ENCODE measurements at regions not wholly inside any gene's neighbourhood (a gene's known extent, or its start where the extent isn't known, plus 50 kb on each side); places are given as distances from the start of the nearest gene placed in this dataset.

- ATAC-seq (no peak), DNase-seq (no peak)
- Mint-ChIP-seq H3K4me3 (no peak overlapping the region), H3K36me3 (no peaks in the 10 kb centered on the region), H3K27ac (no peak overlapping the region), H3K27me3 (ENCODE audit: low read depth in 2 of 2) (no peaks in the 10 kb centered on the region), H3K9me3 (peaks cover 11 to 18% of the 10 kb centered on the region in 2 donors), H3K4me1 (no peaks in the 10 kb centered on the region)
- Histone ChIP-seq H3K9me3 (ENCODE audit: control insufficient read depth, insufficient read depth, low read length) (no peaks in the 10 kb centered on the region), H3K27ac (ENCODE audit: low read length) (no peak overlapping the region), H3K27me3 (ENCODE audit: control insufficient read depth, insufficient read depth, low read length) (no peaks in the 10 kb centered on the region), H3K4me1 (ENCODE audit: control insufficient read depth, insufficient read depth, low read length) (no peaks in the 10 kb centered on the region), H3K4me3 (ENCODE audit: low read length) (no peak overlapping the region), H3K36me3 (ENCODE audit: control insufficient read depth, insufficient read depth, low read length) (no peaks in the 10 kb centered on the region)
- 73% methylated on average over 5 of the region's 5 CpGs for WGBS (ENCODE audit: insufficient coverage)
- TF ChIP-seq, protein P1, sequence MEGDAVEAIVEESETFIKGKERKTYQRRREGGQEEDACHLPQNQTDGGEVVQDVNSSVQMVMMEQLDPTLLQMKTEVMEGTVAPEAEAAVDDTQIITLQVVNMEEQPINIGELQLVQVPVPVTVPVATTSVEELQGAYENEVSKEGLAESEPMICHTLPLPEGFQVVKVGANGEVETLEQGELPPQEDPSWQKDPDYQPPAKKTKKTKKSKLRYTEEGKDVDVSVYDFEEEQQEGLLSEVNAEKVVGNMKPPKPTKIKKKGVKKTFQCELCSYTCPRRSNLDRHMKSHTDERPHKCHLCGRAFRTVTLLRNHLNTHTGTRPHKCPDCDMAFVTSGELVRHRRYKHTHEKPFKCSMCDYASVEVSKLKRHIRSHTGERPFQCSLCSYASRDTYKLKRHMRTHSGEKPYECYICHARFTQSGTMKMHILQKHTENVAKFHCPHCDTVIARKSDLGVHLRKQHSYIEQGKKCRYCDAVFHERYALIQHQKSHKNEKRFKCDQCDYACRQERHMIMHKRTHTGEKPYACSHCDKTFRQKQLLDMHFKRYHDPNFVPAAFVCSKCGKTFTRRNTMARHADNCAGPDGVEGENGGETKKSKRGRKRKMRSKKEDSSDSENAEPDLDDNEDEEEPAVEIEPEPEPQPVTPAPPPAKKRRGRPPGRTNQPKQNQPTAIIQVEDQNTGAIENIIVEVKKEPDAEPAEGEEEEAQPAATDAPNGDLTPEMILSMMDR (IDR thresholded peaks at IDR 0.05): no peak
- intact Hi-C loops (cut with micrococcal nuclease): no loop called here
Measured at GRCh38 chr1:118589238-118589846, 398.8 kb downstream of the TBX15 start.

DNA sequence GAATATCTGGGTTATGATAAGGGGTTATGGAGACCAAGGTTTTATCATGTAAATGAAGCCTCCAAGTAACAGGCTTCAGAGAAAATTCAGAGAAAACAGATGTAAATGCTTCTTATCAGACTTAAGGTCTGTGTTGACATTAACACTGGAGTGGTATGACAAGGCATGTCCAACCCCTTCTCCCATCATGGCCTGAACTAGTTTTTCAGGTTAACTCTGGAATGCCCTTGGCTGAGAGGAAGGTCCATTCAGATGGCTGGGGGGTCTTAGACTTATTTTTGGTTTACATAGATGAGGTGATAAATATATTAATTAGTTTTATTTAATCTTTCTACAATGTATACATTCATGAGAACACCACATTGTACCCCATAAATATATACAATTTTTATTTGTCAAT, 399.6 kb downstream of the TBX15 start:
- H3K27ac ChIP-seq (ENCODE audit: low read length): no peak overlapping the region
- H3K36me3 ChIP-seq (ENCODE audit: control insufficient read depth, insufficient read depth, low read length): no peaks in the 10 kb centered on the region
- TF ChIP-seq, protein P1 (IDR thresholded peaks at IDR 0.05): no peak
- no peaks in the 10 kb centered on the region for H3K4me1 ChIP-seq (ENCODE audit: control insufficient read depth, insufficient read depth, low read length)
- Mint-ChIP-seq H3K27ac (no peak overlapping the region), H3K9me3 (peaks cover 10 to 16% of the 10 kb centered on the region in 2 donors), H3K4me1 (no peaks in the 10 kb centered on the region), H3K27me3 (ENCODE audit: low read depth in 2 of 2) (no peaks in the 10 kb centered on the region), H3K4me3 (no peak overlapping the region), H3K36me3 (no peaks in the 10 kb centered on the region)
- DNase-seq (no peak), ATAC-seq (no peak)
- H3K4me3 ChIP-seq (ENCODE audit: low read length): no peak overlapping the region
- H3K27me3 ChIP-seq (ENCODE audit: control insufficient read depth, insufficient read depth, low read length): no peaks in the 10 kb centered on the region
- no peaks in the 10 kb centered on the region for H3K9me3 ChIP-seq (ENCODE audit: control insufficient read depth, insufficient read depth, low read length)
- intact Hi-C loops (cut with micrococcal nuclease): no loop called here

GRCh38 chr1:118578276-118578675, 393.2 kb upstream of the SPAG17 start:
- ATAC-seq (no peak), DNase-seq (no peak)
- Mint-ChIP-seq H3K27ac (no peak overlapping the region), H3K36me3 (peaks cover 17% of the 10 kb centered on the region), H3K4me3 (no peak overlapping the region), H3K27me3 (ENCODE audit: low read depth in 2 of 2) (no peaks in the 10 kb centered on the region), H3K9me3 (peaks cover 13 to 17% of the 10 kb centered on the region in 2 donors), H3K4me1 (no peaks in the 10 kb centered on the region)
- intact Hi-C loops (cut with micrococcal nuclease): no loop called here
- TF ChIP-seq, protein P1 (IDR thresholded peaks at IDR 0.05): no peak
- no peaks in the 10 kb centered on the region for H3K27me3 ChIP-seq (ENCODE audit: control insufficient read depth, insufficient read depth, low read length)
- H3K36me3 ChIP-seq (ENCODE audit: control insufficient read depth, insufficient read depth, low read length): no peaks in the 10 kb centered on the region
- no peaks in the 10 kb centered on the region for H3K9me3 ChIP-seq (ENCODE audit: control insufficient read depth, insufficient read depth, low read length)
- H3K27ac ChIP-seq (ENCODE audit: low read length): no peak overlapping the region
- no peak overlapping the region for H3K4me3 ChIP-seq (ENCODE audit: low read length)
- no peaks in the 10 kb centered on the region for H3K4me1 ChIP-seq (ENCODE audit: control insufficient read depth, insufficient read depth, low read length)

- H3K4me1 Mint-ChIP-seq: no peaks in the 10 kb centered on the region
- H3K36me3 Mint-ChIP-seq: peaks cover 25% of the 10 kb centered on the region
Measured at GRCh38 chr1:118575060-118575459, 390.0 kb upstream of the SPAG17 start.

More at GRCh38 chr1:118575060-118575459, 390.0 kb upstream of the SPAG17 start:
- no peak for ATAC-seq
- no peak for DNase-seq
- Mint-ChIP-seq H3K27ac (no peak overlapping the region), H3K27me3 (ENCODE audit: low read depth in 2 of 2) (no peaks in the 10 kb centered on the region), H3K9me3 (peaks cover 9 to 21% of the 10 kb centered on the region in 2 donors), H3K4me3 (no peak overlapping the region)
- Histone ChIP-seq H3K27ac (ENCODE audit: low read length) (no peak overlapping the region), H3K27me3 (ENCODE audit: control insufficient read depth, insufficient read depth, low read length) (no peaks in the 10 kb centered on the region), H3K4me3 (ENCODE audit: low read length) (no peak overlapping the region), H3K36me3 (ENCODE audit: control insufficient read depth, insufficient read depth, low read length) (no peaks in the 10 kb centered on the region), H3K4me1 (ENCODE audit: control insufficient read depth, insufficient read depth, low read length) (no peaks in the 10 kb centered on the region), H3K9me3 (ENCODE audit: control insufficient read depth, insufficient read depth, low read length) (no peaks in the 10 kb centered on the region)
- TF ChIP-seq, protein P1 (IDR thresholded peaks at IDR 0.05): no peak
- WGBS (ENCODE audit: insufficient coverage): no CpG with 5 or more reads among the region's 2 CpGs
- intact Hi-C loops (cut with micrococcal nuclease): no loop called here

Measured in natural killer cell (primary cell).